Subcutaneous abdominal adipose tissue (tissue), 5 donors: ENCODE measurements at regions not wholly inside any gene's neighbourhood (a gene's known extent, or its start where the extent isn't known, plus 50 kb on each side); places are given as distances from the start of the nearest gene placed in this dataset.
"Not testable (repeated sequence)": the region's sequence is repeated elsewhere in the genome, so short reads cannot be mapped to it uniquely, and the experiment has no call there.

Experiments
- H3K27ac ChIP-seq: one replicate; pipeline ENCODE4 v1.7.0; 2013; ENCODE audit warnings: low read depth, mild to moderate bottlenecking, inconsistent platforms, low read length, moderate library complexity
- H3K27me3 ChIP-seq, 5 donors: one replicate each; pipeline ENCODE4 v1.7.0; 2013; ENCODE audit warnings: low read length in 5 of 5, inconsistent platforms in 1 of 5; ENCODE audit not compliant: control insufficient read depth in 5 of 5, insufficient read depth in 4 of 5
- H3K36me3 ChIP-seq, 5 donors: one replicate each; pipeline ENCODE4 v1.7.0; 2013; ENCODE audit warnings: low read length in 5 of 5; ENCODE audit not compliant: control insufficient read depth in 5 of 5, insufficient read depth in 5 of 5
- H3K4me1 ChIP-seq, 5 donors: one replicate each; pipeline ENCODE4 v1.7.0; 2013; ENCODE audit warnings: low read length in 5 of 5, mild to moderate bottlenecking in 3 of 5, moderate library complexity in 1 of 5; ENCODE audit not compliant: control insufficient read depth in 5 of 5, insufficient read depth in 5 of 5
- H3K4me3 ChIP-seq, 5 donors: one replicate each; pipeline ENCODE4 v1.7.0; 2013; ENCODE audit warnings: low read length in 5 of 5, low read depth in 1 of 5
- H3K9ac ChIP-seq, 5 donors: one replicate each; pipeline ENCODE4 v1.7.0; 2013; ENCODE audit warnings: low read length in 5 of 5, mild to moderate bottlenecking in 4 of 5, moderate library complexity in 3 of 5
- H3K9me3 ChIP-seq, 5 donors: one replicate each; pipeline ENCODE4 v1.7.0; 2013; ENCODE audit warnings: low read length in 5 of 5; ENCODE audit not compliant: control insufficient read depth in 5 of 5
- donor health status: healthy.
- donor health status: healthy.
- donor health status: healthy.
- donor health status: healthy.
- donor health status: healthy.

GRCh38 chr3:153221748-153222162 lies 59.7 kb downstream of the RAP2B start:
- peak overlapping the region in 3 of 5 donors; percentile 1 to 31 (median 13) for H3K4me3 ChIP-seq
- H3K27ac ChIP-seq, result peak overlapping the region; percentile 66
- H3K9ac ChIP-seq, result no peak overlapping the region
- no peaks in the 10 kb centered on the region for H3K27me3 ChIP-seq
- no peaks in the 10 kb centered on the region for H3K36me3 ChIP-seq
- H3K9me3 ChIP-seq, result no peaks in the 10 kb centered on the region
- H3K4me1 ChIP-seq, result peaks cover 0 to 23% (median 5%) of the 10 kb centered on the region in 5 donors

GRCh38 chr3:153226877-153227276 lies 64.9 kb downstream of the RAP2B start:
- H3K36me3 ChIP-seq, H3K27me3 ChIP-seq, H3K27ac ChIP-seq, H3K9ac ChIP-seq, H3K4me3 ChIP-seq, H3K9me3 ChIP-seq, H3K4me1 ChIP-seq: not testable (repeated sequence)

DNA sequence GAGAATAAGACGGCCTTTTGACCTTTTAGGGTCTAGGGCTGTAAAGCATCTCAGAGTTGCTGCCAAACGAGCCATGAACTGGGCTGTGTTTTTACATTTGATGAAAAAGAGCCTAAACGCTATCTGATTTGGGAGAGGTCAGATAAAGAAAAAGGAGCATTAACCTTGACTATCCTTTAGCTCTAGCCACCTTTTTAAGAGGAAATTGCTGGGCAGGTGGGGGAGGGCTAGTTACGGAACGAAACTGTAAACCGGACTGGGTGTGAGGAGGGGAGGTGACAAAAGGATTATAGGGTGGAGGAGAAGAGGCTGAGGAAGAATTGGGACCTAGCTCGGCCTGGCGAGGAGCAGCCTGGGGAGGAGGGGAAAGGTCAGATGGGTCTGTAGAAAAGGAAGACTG lies 68.4 kb downstream of the RAP2B start:
- not testable (repeated sequence) for H3K9me3 ChIP-seq, H3K4me3 ChIP-seq, H3K4me1 ChIP-seq, H3K36me3 ChIP-seq, H3K27ac ChIP-seq, H3K9ac ChIP-seq, H3K27me3 ChIP-seq

DNA sequence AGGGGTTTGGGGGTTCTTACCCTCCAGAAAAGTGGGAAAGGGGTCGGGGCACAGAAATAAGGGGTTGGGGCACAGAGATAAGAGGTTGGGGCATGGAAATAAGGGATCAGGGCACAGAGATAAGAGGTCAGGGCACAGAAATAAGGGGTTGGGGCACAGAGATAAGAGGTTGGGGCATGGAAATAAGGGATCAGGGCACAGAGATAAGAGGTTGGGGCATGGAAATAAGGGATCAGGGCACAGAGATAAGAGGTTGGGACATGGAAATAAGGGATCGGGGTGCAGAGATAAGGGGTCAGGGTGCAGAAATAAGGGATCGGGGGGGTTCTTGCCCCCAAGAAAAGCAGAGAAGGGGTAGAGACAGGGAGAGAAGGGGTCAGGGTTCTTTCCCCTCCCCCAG lies 69.2 kb downstream of the RAP2B start:
- H3K4me1 ChIP-seq, H3K27ac ChIP-seq, H3K9me3 ChIP-seq, H3K27me3 ChIP-seq, H3K9ac ChIP-seq, H3K36me3 ChIP-seq, H3K4me3 ChIP-seq: not testable (repeated sequence)

DNA sequence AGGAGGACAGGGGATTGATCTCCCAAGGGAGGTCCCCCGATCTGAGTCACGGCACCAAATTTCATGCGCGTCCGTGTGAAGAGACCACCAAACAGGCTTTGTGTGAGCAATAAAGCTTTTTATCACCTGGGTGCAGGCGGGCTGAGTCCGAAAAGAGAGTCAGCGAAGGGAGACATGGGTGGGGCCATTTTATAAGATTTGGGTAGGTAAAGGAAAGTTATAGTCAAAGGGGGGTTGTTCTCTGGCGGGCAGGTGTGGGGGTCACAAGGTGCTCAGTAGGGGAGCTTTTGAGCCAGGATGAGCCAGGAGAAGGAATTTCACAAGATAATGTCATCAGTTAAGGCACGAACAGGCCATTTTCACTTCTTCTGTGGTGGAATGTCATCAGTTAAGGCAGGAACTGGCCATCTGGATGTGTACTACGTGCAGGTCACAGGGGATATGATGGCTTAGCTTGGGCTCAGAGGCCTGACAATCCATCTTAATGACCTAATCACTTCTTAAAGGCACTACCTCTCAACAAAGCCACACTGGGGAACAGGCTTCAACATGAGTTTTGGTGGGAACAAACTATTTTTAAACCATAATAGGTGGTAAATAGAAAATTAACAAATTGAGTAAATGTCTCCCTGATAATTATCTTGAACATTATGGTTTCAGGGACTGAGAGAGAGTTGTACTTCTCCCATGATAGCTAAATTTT lies 70.2 kb downstream of the RAP2B start:
- H3K36me3 ChIP-seq, H3K9ac ChIP-seq, H3K27ac ChIP-seq, H3K27me3 ChIP-seq, H3K9me3 ChIP-seq, H3K4me3 ChIP-seq, H3K4me1 ChIP-seq: not testable (repeated sequence)

DNA sequence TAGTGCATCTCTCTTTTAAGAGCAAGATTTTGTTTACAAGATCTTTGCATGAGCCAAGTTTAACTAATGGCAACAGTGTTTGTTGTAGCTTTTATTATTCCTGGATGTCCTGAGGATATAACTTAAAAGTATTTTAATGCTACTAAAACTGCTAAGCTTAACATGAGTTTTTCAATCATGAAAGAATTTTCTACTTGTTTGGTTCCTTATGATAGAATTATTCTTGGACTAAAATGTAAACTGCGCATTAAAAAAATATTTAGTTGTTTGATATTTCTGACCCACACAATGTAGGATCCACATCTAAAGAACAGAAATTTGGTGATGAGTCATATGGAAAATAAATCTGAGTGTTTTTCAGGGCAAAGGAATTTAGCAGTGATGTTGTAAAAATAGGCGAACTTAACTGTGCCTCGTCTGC lies 70.8 kb downstream of the RAP2B start:
- H3K9ac ChIP-seq, result no peak overlapping the region

GRCh38 chr3:153233986-153234385 lies 72.0 kb downstream of the RAP2B start:
- Histone ChIP-seq H3K4me1 (no peaks in the 10 kb centered on the region), H3K27ac (no peak overlapping the region)

More for the DNA sequence above, 70.8 kb downstream of the RAP2B start:
- no peaks in the 10 kb centered on the region for H3K36me3 ChIP-seq
- no peak overlapping the region for H3K4me3 ChIP-seq
- H3K27me3 ChIP-seq, result no peaks in the 10 kb centered on the region
- H3K27ac ChIP-seq, result no peak overlapping the region
- H3K9me3 ChIP-seq, result no peaks in the 10 kb centered on the region
- H3K4me1 ChIP-seq, result no peaks in the 10 kb centered on the region

GRCh38 chr3:153242896-153243295 lies 80.9 kb downstream of the RAP2B start:
- H3K36me3 ChIP-seq, result no peaks in the 10 kb centered on the region
- H3K4me3 ChIP-seq, result no peak overlapping the region
- peaks cover 0 to 6% (median 0%) of the 10 kb centered on the region in 5 donors for H3K4me1 ChIP-seq
- H3K9ac ChIP-seq, result no peak overlapping the region
- no peaks in the 10 kb centered on the region for H3K27me3 ChIP-seq
- H3K27ac ChIP-seq, result no peak overlapping the region
- peaks cover 0 to 2% (median 0%) of the 10 kb centered on the region in 5 donors for H3K9me3 ChIP-seq

More at GRCh38 chr3:153233986-153234385, 72.0 kb downstream of the RAP2B start:
- H3K36me3 ChIP-seq, result no peaks in the 10 kb centered on the region
- H3K9me3 ChIP-seq, result no peaks in the 10 kb centered on the region
- H3K27me3 ChIP-seq, result no peaks in the 10 kb centered on the region
- H3K4me3 ChIP-seq, result no peak overlapping the region
- H3K9ac ChIP-seq, result no peak overlapping the region

- Histone ChIP-seq H3K9ac (no peak overlapping the region), H3K4me1 (peaks cover 0 to 6% (median 0%) of the 10 kb centered on the region in 5 donors), H3K36me3 (no peaks in the 10 kb centered on the region), H3K27me3 (no peaks in the 10 kb centered on the region), H3K27ac (no peak overlapping the region), H3K4me3 (no peak overlapping the region), H3K9me3 (peaks cover 0 to 2% (median 0%) of the 10 kb centered on the region in 5 donors)
Measured at GRCh38 chr3:153244961-153245360, 82.9 kb downstream of the RAP2B start.

DNA sequence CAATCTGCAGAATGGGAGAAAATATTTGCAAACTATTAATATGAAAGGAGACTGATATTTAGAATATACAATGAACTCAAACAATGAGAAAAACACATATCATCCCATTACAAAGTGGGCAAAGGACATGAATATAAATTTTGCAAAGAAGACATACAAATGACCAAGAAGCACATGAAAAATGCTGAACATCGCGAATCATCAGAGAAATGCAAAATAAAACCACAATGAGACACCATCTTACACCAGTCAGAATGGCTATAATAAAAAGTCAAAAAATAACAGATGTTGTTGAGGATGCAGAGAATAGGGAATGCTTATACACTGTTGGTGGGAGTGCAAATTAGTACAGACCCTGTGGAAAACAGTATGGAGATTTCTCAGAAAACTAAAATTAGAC lies 83.6 kb downstream of the RAP2B start:
- Histone ChIP-seq H3K4me3 (no peak overlapping the region), H3K27ac (no peak overlapping the region), H3K4me1 (peaks cover 0 to 6% (median 0%) of the 10 kb centered on the region in 5 donors), H3K9me3 (peaks cover 0 to 2% (median 0%) of the 10 kb centered on the region in 5 donors), H3K9ac (no peak overlapping the region), H3K36me3 (no peaks in the 10 kb centered on the region), H3K27me3 (no peaks in the 10 kb centered on the region)
